H1 (cell line): ENCODE measurements at regions not wholly inside any gene's neighbourhood (a gene's known extent, or its start where the extent isn't known, plus 50 kb on each side); places are given as distances from the start of the nearest gene placed in this dataset.
A peak's percentile ranks its signal among the peaks of the same experiment; 100 is the strongest.

Experiments
- CTCF ChIA-PET: fragments of 300-600 bp; sonication (Branson Sonifier 250); formaldehyde crosslinking; loops from one replicate; lab custom pipeline; 2021; ENCODE audit not compliant: partially characterized antibody; lab: Charles Lee
- POLR2A ChIA-PET: fragments of 300-600 bp; sonication (Branson Sonifier 250); formaldehyde crosslinking; loops from one replicate; lab custom pipeline; 2021; ENCODE audit warnings: inconsistent platforms; ENCODE audit not compliant: partially characterized antibody; lab: Charles Lee
- DNase-seq, 2 experiments: peaks; one replicate each; pipeline versions ENCODE4 v3.0.0 to v3.0.0-alpha.2; 2010 to 2022; ENCODE audit warnings: low spot score in 2 of 2, low read depth in 1 of 2, mixed read lengths in 1 of 2
- FAIRE-seq: peaks from 2 replicates; lab custom pipeline; 2011; peaks lifted over from hg19 to GRCh38; lab: Jason Lieb, UNC
- H2AFZ ChIP-seq: 2 replicates; pipeline ENCODE4 v1.8.1; 2012; ENCODE audit warnings: low read length, inconsistent platforms
- H2AK5ac ChIP-seq: 2 replicates; pipeline ENCODE4 v1.6.1; 2013; ENCODE audit warnings: low read depth, low read length
- H2BK120ac ChIP-seq: replicated peaks from 2 replicates; pipeline ENCODE3; 2013; ENCODE audit warnings: low read depth, low read length, inconsistent platforms
- H2BK12ac ChIP-seq: 2 replicates; pipeline ENCODE4 v1.6.1; 2013; ENCODE audit warnings: low read depth, low read length
- H2BK15ac ChIP-seq: 2 replicates; pipeline ENCODE4 v1.6.1; 2013; ENCODE audit warnings: low read length
- H2BK20ac ChIP-seq: 2 replicates; pipeline ENCODE4 v1.6.1; 2013; ENCODE audit warnings: low read length
- H2BK5ac ChIP-seq: 2 replicates; pipeline ENCODE4 v1.6.1; 2013; ENCODE audit warnings: low read depth, low read length
- H3K14ac ChIP-seq: 2 replicates; pipeline ENCODE4 v1.6.1; 2013; ENCODE audit warnings: inconsistent platforms; ENCODE audit not compliant: insufficient read length
- H3K18ac ChIP-seq: 2 replicates; pipeline ENCODE4 v1.6.1; 2013; ENCODE audit warnings: low read length; ENCODE audit errors: extremely low read depth
- H3K23ac ChIP-seq: 2 replicates; pipeline ENCODE4 v1.6.1; 2013; ENCODE audit warnings: inconsistent platforms; ENCODE audit not compliant: insufficient read length
- H3K23me2 ChIP-seq: 2 replicates; pipeline ENCODE4 v1.6.1; 2013; ENCODE audit warnings: low read depth, low read length
- H3K27ac ChIP-seq: 2 replicates; pipeline ENCODE4 v1.6.1; 2011; ENCODE audit warnings: low read depth, low read length, inconsistent platforms
- H3K27me3 ChIP-seq, 4 experiments: replicated peaks in 1 of 4; 1 replicate in 1 of 4; 2 replicates in 3 of 4; pipeline versions ENCODE4 v1.6.1 to v1.8.1; 2011 to 2013; ENCODE audit warnings: low read length in 3 of 4, mild to moderate bottlenecking in 3 of 4, inconsistent platforms in 2 of 4, mixed read lengths in 2 of 4, moderate library complexity in 1 of 4; ENCODE audit not compliant: control insufficient read depth in 3 of 4, insufficient read depth in 3 of 4; ENCODE audit errors: extremely low read depth in 1 of 4
- H3K36me3 ChIP-seq, 4 experiments: 2 replicates each; pipeline versions ENCODE4 v1.6.1 to v1.8.1; 2011 to 2013; ENCODE audit warnings: mild to moderate bottlenecking in 4 of 4, low read length in 3 of 4, moderate library complexity in 2 of 4, control low read depth in 1 of 4, inconsistent platforms in 1 of 4; ENCODE audit not compliant: insufficient read depth in 4 of 4, control insufficient read depth in 2 of 4
- H3K4ac ChIP-seq: replicated peaks from 2 replicates; pipeline ENCODE3; 2013; ENCODE audit warnings: low read length, low read depth, mixed read lengths, inconsistent platforms; ENCODE audit not compliant: insufficient read length
- H3K4me1 ChIP-seq, 4 experiments: replicated peaks in 1 of 4; 1 replicate in 1 of 4; 2 replicates in 3 of 4; pipeline versions ENCODE4 v1.6.1 to v1.8.1; 2011 to 2013; ENCODE audit warnings: low read length in 3 of 4, inconsistent platforms in 2 of 4, mixed read lengths in 1 of 4; ENCODE audit not compliant: insufficient read depth in 4 of 4, control insufficient read depth in 3 of 4
- H3K4me2 ChIP-seq, 2 experiments: 2 replicates each; pipeline versions ENCODE4 v1.6.1 to v1.8.1; 2011 to 2013; ENCODE audit warnings: low read depth in 2 of 2, low read length in 2 of 2, control low read depth in 1 of 2, inconsistent platforms in 1 of 2, mild to moderate bottlenecking in 1 of 2; ENCODE audit not compliant: insufficient read depth in 1 of 2
- H3K4me3 ChIP-seq, 4 experiments: fragments of 200-600, 300-600 bp in 1 of 4; sonication (generic), shearing (Covaris generic), sonication (Bioruptor Twin) in 1 of 4; 2 replicates each; pipeline versions ENCODE4 v1.5.1 to v1.8.1; 2011 to 2016; ENCODE audit warnings: low read length in 4 of 4, low read depth in 3 of 4, control low read depth in 2 of 4, inconsistent platforms in 2 of 4, mild to moderate bottlenecking in 2 of 4, mixed read lengths in 1 of 4, moderate library complexity in 1 of 4; ENCODE audit not compliant: insufficient read depth in 2 of 4; ENCODE audit errors: extremely low read depth in 1 of 4
- H3K56ac ChIP-seq: replicated peaks from 2 replicates; pipeline ENCODE3; 2013; ENCODE audit warnings: low read depth, mild to moderate bottlenecking, mixed read lengths, low read length, inconsistent platforms; ENCODE audit not compliant: insufficient read length
- H3K79me1 ChIP-seq: 2 replicates; pipeline ENCODE4 v1.6.1; 2013; ENCODE audit warnings: low read depth, low read length, control low read depth
- H3K79me2 ChIP-seq, 2 experiments: 2 replicates each; pipeline versions ENCODE4 v1.6.1 to v1.8.1; 2012 to 2013; ENCODE audit warnings: low read length in 2 of 2, mild to moderate bottlenecking in 2 of 2, inconsistent platforms in 1 of 2; ENCODE audit not compliant: insufficient read depth in 2 of 2, control insufficient read depth in 1 of 2
- H3K9ac ChIP-seq, 4 experiments: replicated peaks in 1 of 4; 1 replicate in 1 of 4; 2 replicates in 3 of 4; pipeline versions ENCODE4 v1.6.1 to v1.8.1; 2011 to 2013; ENCODE audit warnings: low read depth in 3 of 4, low read length in 3 of 4, control low read depth in 2 of 4, mild to moderate bottlenecking in 2 of 4, moderate library complexity in 2 of 4, inconsistent platforms in 1 of 4; ENCODE audit errors: extremely low read depth in 1 of 4
- H3K9me3 ChIP-seq, 2 experiments: 2 replicates each; pipeline versions ENCODE4 v1.6.1 to v1.8.1; 2012 to 2013; ENCODE audit warnings: mild to moderate bottlenecking in 2 of 2, moderate library complexity in 2 of 2, control low read depth in 1 of 2, inconsistent platforms in 1 of 2, low read depth in 1 of 2, low read length in 1 of 2, mixed read lengths in 1 of 2; ENCODE audit not compliant: insufficient read depth in 2 of 2
- H4K20me1 ChIP-seq, 2 experiments: replicated peaks in 1 of 2; 2 replicates each; pipeline versions ENCODE3 to v1.8.1; 2011 to 2013; ENCODE audit warnings: inconsistent platforms in 2 of 2, low read length in 2 of 2, mild to moderate bottlenecking in 1 of 2; ENCODE audit not compliant: insufficient read depth in 2 of 2, control insufficient read depth in 1 of 2
- H4K5ac ChIP-seq: 2 replicates; pipeline ENCODE4 v1.6.1; 2013; ENCODE audit warnings: low read length, low read depth, mixed read lengths, inconsistent platforms; ENCODE audit not compliant: insufficient read length
- H4K8ac ChIP-seq: 2 replicates; pipeline ENCODE4 v1.8.0; 2013; ENCODE audit warnings: mild to moderate bottlenecking, moderate library complexity, low read length, inconsistent platforms; ENCODE audit not compliant: insufficient read depth; ENCODE audit errors: extremely low read depth
- H4K91ac ChIP-seq: replicated peaks from 2 replicates; pipeline ENCODE3; 2013; ENCODE audit warnings: low read length, mixed read lengths, inconsistent platforms; ENCODE audit not compliant: insufficient read length
- EGR1 ChIP-seq: IDR thresholded peaks from 2 replicates; pipeline ENCODE4 v1.6.1; 2011; ENCODE audit warnings: low read depth, low read length, borderline replicate concordance
- HDAC2 ChIP-seq, 2 experiments: fragments of 300-600 bp in 1 of 2; sonication (generic) in 1 of 2; IDR thresholded peaks; 2 replicates each; pipeline ENCODE4 v1.6.1; 2011 to 2012; ENCODE audit warnings: low read depth in 2 of 2, low read length in 2 of 2, mild to moderate bottlenecking in 2 of 2, moderate library complexity in 2 of 2, borderline replicate concordance in 1 of 2, inconsistent platforms in 1 of 2
- JUN ChIP-seq: IDR thresholded peaks from 2 replicates; pipeline ENCODE4 v1.6.1; 2011; ENCODE audit warnings: low read depth, mild to moderate bottlenecking, improper control_type of control experiment, low read length
- MAFK ChIP-seq: IDR thresholded peaks from 2 replicates; pipeline ENCODE4 v1.6.1; 2012; ENCODE audit warnings: low read depth, mild to moderate bottlenecking, improper control_type of control experiment, low read length
- NANOG ChIP-seq: IDR thresholded peaks from 2 replicates; pipeline ENCODE4 v1.6.1; 2011; ENCODE audit warnings: low read length, low read depth, mild to moderate bottlenecking, inconsistent platforms; ENCODE audit not compliant: insufficient read depth, poor library complexity, severe bottlenecking
- POLR2AphosphoS5 ChIP-seq: IDR thresholded peaks from 2 replicates; pipeline ENCODE4 v1.6.1; 2011; ENCODE audit warnings: low read depth, low read length
- RAD21 ChIP-seq, 2 experiments: IDR thresholded peaks in 1 of 2; conservative IDR thresholded peaks in 1 of 2; 2 replicates each; pipeline ENCODE4 v1.6.1; 2011; ENCODE audit warnings: low read depth in 2 of 2, low read length in 2 of 2, improper control_type of control experiment in 1 of 2, inconsistent platforms in 1 of 2, mild to moderate bottlenecking in 1 of 2, moderate library complexity in 1 of 2
- RXRA ChIP-seq: IDR thresholded peaks from 2 replicates; pipeline ENCODE4 v1.6.1; 2011; ENCODE audit warnings: low read depth, mild to moderate bottlenecking, low read length, moderate library complexity; ENCODE audit not compliant: insufficient read depth
- SAP30 ChIP-seq: fragments of 300-600 bp; sonication (generic); IDR thresholded peaks from 2 replicates; pipeline ENCODE4 v1.7.1; 2012; ENCODE audit warnings: low read length, moderate library complexity, mild to moderate bottlenecking, inconsistent platforms; ENCODE audit not compliant: insufficient read depth, insufficient replicate concordance
- TBP ChIP-seq: IDR thresholded peaks from 2 replicates; pipeline ENCODE4 v1.6.1; 2011; ENCODE audit warnings: low read depth, low read length, improper control_type of control experiment
- TEAD4 ChIP-seq: IDR thresholded peaks from 2 replicates; pipeline ENCODE4 v1.6.1; 2012; ENCODE audit warnings: low read depth, low read length, inconsistent platforms, mixed read lengths
- whole genome bisulfite sequencing, 2 experiments: shearing (Covaris generic) in 1 of 2; methylation state at CpG; one replicate each; pipeline versions ENCODE4 v1.1.6 to v1.1.7; 2013 to 2015; ENCODE audit warnings: low lambda C conversion rate in 2 of 2, mixed read lengths in 2 of 2, inconsistent platforms in 1 of 2, low coverage in 1 of 2, missing lambda C conversion rate in 1 of 2; ENCODE audit not compliant: insufficient replicate concordance in 2 of 2, insufficient coverage in 1 of 2, insufficient read length in 1 of 2; ENCODE audit errors: extremely low coverage in 1 of 2, missing lambda C conversion rate in 1 of 2; 5-methylcytosine and 5-hydroxymethylcytosine counted together

- H3K23me2 ChIP-seq: peaks cover 17% of the 10 kb centered on the region
- no peak overlapping the region for H3K4me3 ChIP-seq
- H3K4ac ChIP-seq: no peak overlapping the region
- no peaks in the 10 kb centered on the region for H3K79me1 ChIP-seq
- FAIRE-seq: no peak
- ChIA-PET POLR2A (interaction anchor here (4.9 kb wide), 1 partner anchor 9 kb away, joined by 42 read pairs; no protein-coding TSS in a partner anchor), CTCF (interaction anchor here (0.9 to 4.3 kb wide), 3 partner anchors 8 to 25 kb away, joined by 3 to 18 read pairs (median 16); no protein-coding TSS in a partner anchor)
- no peak overlapping the region for H3K56ac ChIP-seq
- H2BK20ac ChIP-seq: no peak overlapping the region
- H3K36me3 ChIP-seq: no peaks in the 10 kb centered on the region
- H2BK15ac ChIP-seq: no peak overlapping the region
- no peak overlapping the region for H2AFZ ChIP-seq
- no peak overlapping the region for H3K4me2 ChIP-seq
- H3K9ac ChIP-seq: no peak overlapping the region
- no peak overlapping the region for H4K91ac ChIP-seq
- H4K8ac ChIP-seq: no peak overlapping the region
- H2BK120ac ChIP-seq: no peak overlapping the region
- H2BK5ac ChIP-seq: no peak overlapping the region
- no peak overlapping the region for H3K23ac ChIP-seq
- H3K14ac ChIP-seq: no peak overlapping the region
- peaks cover 7 to 21% (median 13%) of the 10 kb centered on the region in 4 experiments; a peak in 6 of 7 replicates for H3K4me1 ChIP-seq
- H3K27ac ChIP-seq: no peak overlapping the region
- no peaks in the 10 kb centered on the region for H3K79me2 ChIP-seq
- H3K9me3 ChIP-seq: no peaks in the 10 kb centered on the region
- DNase-seq: no peak
- 65% methylated on average over 10 of the region's 10 CpGs; no CpG with 5 or more reads in 1 of the 2 experiments for WGBS, 2 experiments
- 0 out of 2 replicates have a peak, but pooled peaks have one; percentile 12 for TF ChIP-seq TEAD4
- peak; percentile 90; the same call in 1 of the 2 replicates for TF ChIP-seq RXRA
- no peak for TF ChIP-seq SAP30
- TF ChIP-seq MAFK: no peak
- no peak for TF ChIP-seq HDAC2 (IDR thresholded peaks at IDR 0.05; ENCODE audit: borderline replicate concordance in 1 of 2, low read depth in 2 of 2, low read length in 2 of 2)
- TF ChIP-seq RAD21 (IDR thresholded peaks at IDR 0.05 in 1 of 2, conservative IDR thresholded peaks at IDR 0.05 in 1 of 2; ENCODE audit: low read depth in 2 of 2, low read length in 2 of 2): no peak
- 0 out of 2 replicates have a peak, but pooled peaks have one; percentile 17 for TF ChIP-seq EGR1
- 0 out of 2 replicates have a peak, but pooled peaks have one; percentile 8 for TF ChIP-seq JUN
- TF ChIP-seq POLR2AphosphoS5: peak; percentile 89
- no peak for TF ChIP-seq NANOG
- TF ChIP-seq TBP: no peak
- H3K18ac ChIP-seq: no peak overlapping the region
- no peak overlapping the region for H2BK12ac ChIP-seq
- peaks cover 18 to 66% (median 56%) of the 10 kb centered on the region in 4 experiments for H3K27me3 ChIP-seq
- no peak overlapping the region for H4K5ac ChIP-seq
- peaks cover 6 to 15% of the 10 kb centered on the region in 2 experiments for H4K20me1 ChIP-seq
- H2AK5ac ChIP-seq: no peak overlapping the region
Observed at GRCh38 chr14:73783107-73783727, 68.4 kb upstream of the PTGR2 start.
